ENCODE measurements at regions not wholly inside any gene's neighbourhood (a gene's known extent, or its start where the extent isn't known, plus 50 kb on each side); places are given as distances from the start of the nearest gene placed in this dataset.

- no peak for TF ChIP-seq POLR2AphosphoS5 (IDR thresholded peaks at IDR 0.05)
Measured at GRCh38 chr5:5616247-5616895, 193.9 kb downstream of the ICE1 start.

GRCh38 chr5:5615569-5615968, 193.1 kb downstream of the ICE1 start:
- no peaks in the 10 kb centered on the region for H3K9me3 ChIP-seq (ENCODE audit: low read length)
- H3K9ac ChIP-seq (ENCODE audit: low read length): no peak overlapping the region
- no peaks in the 10 kb centered on the region for H4K20me1 ChIP-seq (ENCODE audit: insufficient read depth)
- no peak overlapping the region for H3K4me3 ChIP-seq (ENCODE audit: low read length)
- no peaks in the 10 kb centered on the region for H3K9me2 ChIP-seq (ENCODE audit: insufficient read depth, low read length)
- H3K27me3 ChIP-seq (ENCODE audit: insufficient read depth, low read depth, low read length): no peaks in the 10 kb centered on the region
- no peak for TF ChIP-seq EZH2 (IDR thresholded peaks at IDR 0.05; ENCODE audit: borderline replicate concordance, insufficient read depth, low read length, poor library complexity, severe bottlenecking)
- TF ChIP-seq SMC3 (conservative IDR thresholded peaks at IDR 0.05; ENCODE audit: poor library complexity): no peak
- no peak for TF ChIP-seq POLR2AphosphoS5 (IDR thresholded peaks at IDR 0.05)
- TF ChIP-seq REST (IDR thresholded peaks at IDR 0.05; ENCODE audit: borderline replicate concordance): no peak
- no peaks in the 10 kb centered on the region for H3F3A ChIP-seq (ENCODE audit: insufficient read depth, low read length, poor library complexity, severe bottlenecking)
- H2AFZ ChIP-seq (ENCODE audit: low read depth, low read length): no peak overlapping the region
- H3K79me2 ChIP-seq (replicated peaks; ENCODE audit: insufficient read depth, low read length): no peaks in the 10 kb centered on the region
- no peaks in the 10 kb centered on the region for H3K36me3 ChIP-seq (ENCODE audit: insufficient read depth, low read length)
- H3K4me2 ChIP-seq (ENCODE audit: low read length): no peak overlapping the region
- H3K27ac ChIP-seq (ENCODE audit: low read length): no peak overlapping the region

More at GRCh38 chr5:5616247-5616895, 193.9 kb downstream of the ICE1 start:
- H4K20me1 ChIP-seq (ENCODE audit: insufficient read depth): no peaks in the 10 kb centered on the region
- H3K9ac ChIP-seq (ENCODE audit: low read length): no peak overlapping the region
- H3K9me3 ChIP-seq (ENCODE audit: low read length): no peaks in the 10 kb centered on the region
- H3K79me2 ChIP-seq (replicated peaks; ENCODE audit: insufficient read depth, low read length): no peaks in the 10 kb centered on the region
- H3F3A ChIP-seq (ENCODE audit: insufficient read depth, low read length, poor library complexity, severe bottlenecking): no peaks in the 10 kb centered on the region
- no peaks in the 10 kb centered on the region for H3K36me3 ChIP-seq (ENCODE audit: insufficient read depth, low read length)
- peak overlapping the region; percentile 5 for H2AFZ ChIP-seq (ENCODE audit: low read depth, low read length)
- H3K4me2 ChIP-seq (ENCODE audit: low read length): no peak overlapping the region
- no peak overlapping the region for H3K27ac ChIP-seq (ENCODE audit: low read length)
- no peaks in the 10 kb centered on the region for H3K27me3 ChIP-seq (ENCODE audit: insufficient read depth, low read depth, low read length)
- no peaks in the 10 kb centered on the region for H3K9me2 ChIP-seq (ENCODE audit: insufficient read depth, low read length)
- no peak overlapping the region for H3K4me3 ChIP-seq (ENCODE audit: low read length)

GRCh38 chr5:5613261-5613990, 190.9 kb downstream of the ICE1 start:
- no peaks in the 10 kb centered on the region for H3F3A ChIP-seq (ENCODE audit: insufficient read depth, low read length, poor library complexity, severe bottlenecking)
- no peaks in the 10 kb centered on the region for H3K79me2 ChIP-seq (replicated peaks; ENCODE audit: insufficient read depth, low read length)
- no peaks in the 10 kb centered on the region for H4K20me1 ChIP-seq (ENCODE audit: insufficient read depth)
- H2AFZ ChIP-seq (ENCODE audit: low read depth, low read length): no peak overlapping the region
- H3K27ac ChIP-seq (ENCODE audit: low read length): no peak overlapping the region
- H3K9me2 ChIP-seq (ENCODE audit: insufficient read depth, low read length): no peaks in the 10 kb centered on the region
- TF ChIP-seq MXI1 (conservative IDR thresholded peaks at IDR 0.05; ENCODE audit: poor library complexity, severe bottlenecking) (no peak), REST (IDR thresholded peaks at IDR 0.05; ENCODE audit: borderline replicate concordance) (no peak), POLR2AphosphoS5 (IDR thresholded peaks at IDR 0.05) (no peak)
- no peaks in the 10 kb centered on the region for H3K36me3 ChIP-seq (ENCODE audit: insufficient read depth, low read length)
- no peak overlapping the region for H3K9ac ChIP-seq (ENCODE audit: low read length)
- H3K4me2 ChIP-seq (ENCODE audit: low read length): no peak overlapping the region
- H3K27me3 ChIP-seq (ENCODE audit: insufficient read depth, low read depth, low read length): no peaks in the 10 kb centered on the region
- H3K9me3 ChIP-seq (ENCODE audit: low read length): no peaks in the 10 kb centered on the region
- no peak overlapping the region for H3K4me3 ChIP-seq (ENCODE audit: low read length)

Measured in neural cell (in vitro differentiated cells).